ENCODE measurements at regions not wholly inside any gene's neighbourhood (a gene's known extent, or its start where the extent isn't known, plus 50 kb on each side); places are given as distances from the start of the nearest gene placed in this dataset.

DNA sequence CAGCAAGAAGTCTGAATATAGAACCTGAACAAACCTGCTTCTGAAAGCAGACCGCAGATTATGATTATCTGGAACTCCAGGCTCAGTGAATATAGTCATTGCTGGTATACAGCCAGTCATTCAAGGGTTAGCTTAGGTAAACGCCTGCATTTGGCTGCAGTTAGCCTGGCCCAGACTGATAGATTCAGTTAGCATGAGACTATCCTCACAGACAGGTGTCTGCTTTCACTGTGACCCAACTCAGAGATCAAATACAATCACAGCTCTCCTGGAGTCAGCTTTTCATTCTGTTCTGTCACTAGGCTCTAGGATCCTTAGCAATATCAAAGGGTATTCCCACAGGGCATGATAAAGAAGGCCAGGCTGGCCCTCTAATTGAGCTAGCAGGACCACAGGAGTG lies 138.6 kb upstream of the PLCXD3 start:
- no peak for TF ChIP-seq ZNF274 (IDR thresholded peaks at IDR 0.05; ENCODE audit: insufficient read depth, insufficient read length)
- no peak for TF ChIP-seq ZNF622 (IDR thresholded peaks at IDR 0.05)
- no peak for TF ChIP-seq BRCA1 (IDR thresholded peaks at IDR 0.05; ENCODE audit: low read depth, low read length)
- TF ChIP-seq EP300 (IDR thresholded peaks at IDR 0.05; ENCODE audit: borderline replicate concordance in 1 of 2, control insufficient read depth in 1 of 2, low read depth in 2 of 2, low read length in 2 of 2), result no peak
- TF ChIP-seq TAF1 (IDR thresholded peaks at IDR 0.05; ENCODE audit: borderline replicate concordance, low read depth, low read length), result no peak
- TF ChIP-seq, protein P1, sequence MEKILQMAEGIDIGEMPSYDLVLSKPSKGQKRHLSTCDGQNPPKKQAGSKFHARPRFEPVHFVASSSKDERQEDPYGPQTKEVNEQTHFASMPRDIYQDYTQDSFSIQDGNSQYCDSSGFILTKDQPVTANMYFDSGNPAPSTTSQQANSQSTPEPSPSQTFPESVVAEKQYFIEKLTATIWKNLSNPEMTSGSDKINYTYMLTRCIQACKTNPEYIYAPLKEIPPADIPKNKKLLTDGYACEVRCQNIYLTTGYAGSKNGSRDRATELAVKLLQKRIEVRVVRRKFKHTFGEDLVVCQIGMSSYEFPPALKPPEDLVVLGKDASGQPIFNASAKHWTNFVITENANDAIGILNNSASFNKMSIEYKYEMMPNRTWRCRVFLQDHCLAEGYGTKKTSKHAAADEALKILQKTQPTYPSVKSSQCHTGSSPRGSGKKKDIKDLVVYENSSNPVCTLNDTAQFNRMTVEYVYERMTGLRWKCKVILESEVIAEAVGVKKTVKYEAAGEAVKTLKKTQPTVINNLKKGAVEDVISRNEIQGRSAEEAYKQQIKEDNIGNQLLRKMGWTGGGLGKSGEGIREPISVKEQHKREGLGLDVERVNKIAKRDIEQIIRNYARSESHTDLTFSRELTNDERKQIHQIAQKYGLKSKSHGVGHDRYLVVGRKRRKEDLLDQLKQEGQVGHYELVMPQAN (conservative IDR thresholded peaks at IDR 0.05), result no peak
- TF ChIP-seq RELA (IDR thresholded peaks at IDR 0.05; ENCODE audit: borderline replicate concordance, partially characterized antibody), result no peak
- TF ChIP-seq, protein P2, sequence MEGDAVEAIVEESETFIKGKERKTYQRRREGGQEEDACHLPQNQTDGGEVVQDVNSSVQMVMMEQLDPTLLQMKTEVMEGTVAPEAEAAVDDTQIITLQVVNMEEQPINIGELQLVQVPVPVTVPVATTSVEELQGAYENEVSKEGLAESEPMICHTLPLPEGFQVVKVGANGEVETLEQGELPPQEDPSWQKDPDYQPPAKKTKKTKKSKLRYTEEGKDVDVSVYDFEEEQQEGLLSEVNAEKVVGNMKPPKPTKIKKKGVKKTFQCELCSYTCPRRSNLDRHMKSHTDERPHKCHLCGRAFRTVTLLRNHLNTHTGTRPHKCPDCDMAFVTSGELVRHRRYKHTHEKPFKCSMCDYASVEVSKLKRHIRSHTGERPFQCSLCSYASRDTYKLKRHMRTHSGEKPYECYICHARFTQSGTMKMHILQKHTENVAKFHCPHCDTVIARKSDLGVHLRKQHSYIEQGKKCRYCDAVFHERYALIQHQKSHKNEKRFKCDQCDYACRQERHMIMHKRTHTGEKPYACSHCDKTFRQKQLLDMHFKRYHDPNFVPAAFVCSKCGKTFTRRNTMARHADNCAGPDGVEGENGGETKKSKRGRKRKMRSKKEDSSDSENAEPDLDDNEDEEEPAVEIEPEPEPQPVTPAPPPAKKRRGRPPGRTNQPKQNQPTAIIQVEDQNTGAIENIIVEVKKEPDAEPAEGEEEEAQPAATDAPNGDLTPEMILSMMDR (IDR thresholded peaks at IDR 0.05 in 2 of 3, conservative IDR thresholded peaks at IDR 0.05 in 1 of 3; ENCODE audit: control insufficient read depth in 2 of 3, extremely low read depth in 1 of 3, insufficient read depth in 1 of 3, low read depth in 3 of 3, low read length in 3 of 3), result no peak
- TF ChIP-seq, protein P3, sequence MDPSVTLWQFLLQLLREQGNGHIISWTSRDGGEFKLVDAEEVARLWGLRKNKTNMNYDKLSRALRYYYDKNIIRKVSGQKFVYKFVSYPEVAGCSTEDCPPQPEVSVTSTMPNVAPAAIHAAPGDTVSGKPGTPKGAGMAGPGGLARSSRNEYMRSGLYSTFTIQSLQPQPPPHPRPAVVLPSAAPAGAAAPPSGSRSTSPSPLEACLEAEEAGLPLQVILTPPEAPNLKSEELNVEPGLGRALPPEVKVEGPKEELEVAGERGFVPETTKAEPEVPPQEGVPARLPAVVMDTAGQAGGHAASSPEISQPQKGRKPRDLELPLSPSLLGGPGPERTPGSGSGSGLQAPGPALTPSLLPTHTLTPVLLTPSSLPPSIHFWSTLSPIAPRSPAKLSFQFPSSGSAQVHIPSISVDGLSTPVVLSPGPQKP (IDR thresholded peaks at IDR 0.05; ENCODE audit: low read depth, low read length), result no peak
- TF ChIP-seq SP1 (IDR thresholded peaks at IDR 0.05; ENCODE audit: low read depth, low read length), result no peak
- TF ChIP-seq POLR2A (IDR thresholded peaks at IDR 0.05; ENCODE audit: low read depth, low read length), result no peak
- TF ChIP-seq, protein P4, sequence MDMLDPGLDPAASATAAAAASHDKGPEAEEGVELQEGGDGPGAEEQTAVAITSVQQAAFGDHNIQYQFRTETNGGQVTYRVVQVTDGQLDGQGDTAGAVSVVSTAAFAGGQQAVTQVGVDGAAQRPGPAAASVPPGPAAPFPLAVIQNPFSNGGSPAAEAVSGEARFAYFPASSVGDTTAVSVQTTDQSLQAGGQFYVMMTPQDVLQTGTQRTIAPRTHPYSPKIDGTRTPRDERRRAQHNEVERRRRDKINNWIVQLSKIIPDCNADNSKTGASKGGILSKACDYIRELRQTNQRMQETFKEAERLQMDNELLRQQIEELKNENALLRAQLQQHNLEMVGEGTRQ (IDR thresholded peaks at IDR 0.05; ENCODE audit: borderline replicate concordance, low read depth, low read length), result no peak
- TF ChIP-seq YY1 (IDR thresholded peaks at IDR 0.05; ENCODE audit: low read depth, low read length), result no peak
